GM12875 (cell line): ENCODE measurements at regions not wholly inside any gene's neighbourhood (a gene's known extent, or its start where the extent isn't known, plus 50 kb on each side); places are given as distances from the start of the nearest gene placed in this dataset.

Experiments
- H3K4me3 ChIP-seq: one replicate; pipeline ENCODE4 v1.5.1; 2011; ENCODE audit warnings: low read depth, low read length, control low read depth
- CTCF ChIP-seq: IDR thresholded peaks from 2 replicates; pipeline ENCODE4 v1.5.1; 2011; ENCODE audit warnings: low read depth, mild to moderate bottlenecking, control low read depth, inconsistent platforms, low read length, moderate library complexity, borderline replicate concordance; ENCODE audit not compliant: insufficient read depth

DNA sequence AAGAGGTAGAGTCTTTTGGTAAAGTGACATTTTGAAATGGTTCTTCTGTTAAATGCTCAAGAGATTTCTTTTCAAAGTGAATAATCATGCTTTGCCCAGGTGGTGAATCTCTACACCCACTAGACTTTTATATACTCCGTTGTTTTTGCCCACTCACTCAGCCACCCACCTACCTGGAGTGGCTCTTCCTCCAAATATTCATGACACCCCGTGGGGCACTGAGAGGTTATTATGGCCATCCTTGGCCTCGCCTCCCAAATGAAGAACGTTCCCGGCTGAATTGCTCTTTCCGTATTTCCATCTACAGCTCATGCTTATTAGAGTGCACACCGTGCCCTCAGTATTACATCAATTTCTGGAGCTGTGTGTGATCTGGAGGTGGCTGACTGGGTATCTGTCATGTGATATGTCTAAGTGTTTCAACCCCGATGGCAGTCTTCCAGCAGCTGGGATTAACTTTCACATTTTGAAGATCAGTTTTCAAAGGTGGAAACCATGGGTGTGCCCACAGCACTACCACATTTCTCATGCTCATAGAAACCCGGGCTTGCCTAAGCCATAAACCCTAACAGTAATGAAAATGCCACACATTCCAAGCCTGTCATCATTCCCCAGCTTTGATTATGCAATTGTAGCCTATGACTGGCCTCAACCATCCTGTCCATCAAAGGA is 406.6 kb upstream of the MMADHC start:
- no peak overlapping the region for H3K4me3 ChIP-seq
- no peak for TF ChIP-seq CTCF

DNA sequence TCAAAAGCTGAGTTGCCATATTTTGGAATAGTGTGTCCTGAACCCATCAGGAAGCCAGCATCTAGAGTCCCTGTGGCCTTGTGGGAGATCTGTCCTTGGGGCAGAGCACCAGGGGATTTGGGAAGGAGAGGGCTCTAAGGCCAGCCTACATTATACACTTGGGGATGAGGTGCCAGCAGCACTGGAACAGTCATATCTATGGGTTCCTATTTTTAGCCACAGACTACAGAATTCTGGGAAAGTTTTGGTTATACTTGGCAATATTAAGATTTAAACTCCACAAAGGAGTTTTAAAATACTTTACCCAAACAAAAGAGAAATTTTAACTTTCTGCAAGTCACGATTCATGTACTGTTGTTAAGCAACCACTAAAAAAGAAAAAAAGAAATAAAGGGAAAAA is 405.7 kb upstream of the MMADHC start:
- H3K4me3 ChIP-seq: no peak overlapping the region
- TF ChIP-seq CTCF: no peak

GRCh38 chr2:149991576-149991975 is 404.0 kb upstream of the MMADHC start:
- H3K4me3 ChIP-seq: no peak overlapping the region
- TF ChIP-seq CTCF: no peak

DNA sequence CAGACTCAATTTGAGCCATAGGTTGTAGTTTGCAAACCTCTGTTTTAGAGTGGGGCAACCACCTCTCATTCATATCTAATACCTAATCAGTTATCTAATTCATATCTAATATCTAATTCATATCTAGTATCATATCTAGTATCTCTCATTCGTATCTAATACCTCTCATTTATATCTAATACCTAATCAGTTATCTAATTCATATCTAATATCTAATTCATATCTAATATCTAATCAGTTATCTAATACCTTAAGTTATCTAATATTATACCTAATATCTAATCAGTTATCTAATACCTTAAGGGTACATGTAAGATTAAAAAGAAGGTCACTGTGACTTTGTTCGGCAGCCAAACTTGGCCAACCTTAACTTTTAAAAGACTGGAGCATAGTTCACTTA is 403.4 kb upstream of the MMADHC start:
- H3K4me3 ChIP-seq: no peak overlapping the region
- no peak for TF ChIP-seq CTCF

DNA sequence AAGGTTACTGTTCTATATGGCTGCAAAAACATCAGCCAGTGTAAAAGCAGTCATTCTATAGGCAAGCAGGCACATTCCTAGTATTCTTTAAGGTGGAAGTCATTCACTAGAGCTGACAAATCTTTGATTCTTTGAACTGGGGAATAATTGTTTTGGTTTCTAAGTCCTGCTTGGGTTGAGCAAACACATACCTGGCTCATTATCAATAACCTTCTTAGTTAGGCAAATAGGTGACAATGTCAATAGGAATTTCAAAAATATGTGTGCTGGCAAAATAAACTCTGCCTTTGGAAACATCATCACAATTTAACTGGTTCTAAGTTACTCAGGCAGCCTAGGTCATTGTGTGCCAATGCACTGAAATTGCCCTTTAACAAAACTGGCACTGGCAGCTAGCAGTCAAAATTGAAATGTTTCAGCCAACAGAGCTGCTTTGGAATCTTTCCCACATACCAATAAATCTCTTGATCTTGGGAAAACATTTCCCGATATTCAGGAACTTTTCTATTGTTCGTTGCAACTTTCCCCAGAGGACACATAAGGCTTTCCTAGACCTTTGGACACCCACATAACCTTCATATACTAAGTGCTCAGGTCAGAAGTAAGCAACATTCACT is 402.0 kb upstream of the MMADHC start:
- TF ChIP-seq CTCF: no peak
- H3K4me3 ChIP-seq: no peak overlapping the region

DNA sequence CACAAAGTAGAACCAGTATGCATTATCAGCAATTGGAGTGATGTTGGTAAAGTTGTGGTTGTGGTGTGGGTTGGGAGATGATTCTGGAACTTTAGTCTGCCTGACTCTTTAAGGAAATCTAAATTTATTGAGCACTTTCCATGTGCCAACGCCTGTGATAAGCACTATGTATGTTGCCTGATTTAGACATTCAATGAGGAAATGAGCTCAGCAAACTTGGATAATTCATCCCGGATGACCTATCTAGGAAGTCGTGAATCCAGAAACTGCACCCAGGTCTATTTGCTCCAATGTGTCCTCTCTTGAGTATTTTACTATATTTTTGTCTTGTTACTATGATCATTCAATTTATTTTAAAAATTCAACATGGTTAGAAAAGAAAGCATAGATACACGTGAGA is 400.8 kb upstream of the MMADHC start:
- no peak overlapping the region for H3K4me3 ChIP-seq
- no peak for TF ChIP-seq CTCF

GRCh38 chr2:149986861-149987260 is 399.3 kb upstream of the MMADHC start:
- TF ChIP-seq CTCF: no peak

More at GRCh38 chr2:149986861-149987260, 399.3 kb upstream of the MMADHC start:
- no peak overlapping the region for H3K4me3 ChIP-seq
